ENCODE measurements at regions not wholly inside any gene's neighbourhood (a gene's known extent, or its start where the extent isn't known, plus 50 kb on each side); places are given as distances from the start of the nearest gene placed in this dataset.

GRCh38 chr5:91950328-91950727 is 567.2 kb upstream of the ARRDC3 start:
- H4K20me1 ChIP-seq (ENCODE audit: control insufficient read depth, insufficient read depth): no peaks in the 10 kb centered on the region
- H3K4me3 ChIP-seq: no peak overlapping the region
- ChIA-PET POLR2A (no interaction called here), SMC1A (ENCODE audit: uncharacterized antibody, unreplicated experiment) (no interaction called here), CTCF (no interaction called here), RAD21 (ENCODE audit: unreplicated experiment) (no interaction called here)
- H3K4me1 ChIP-seq (ENCODE audit: control insufficient read depth, insufficient read depth, low read length): no peaks in the 10 kb centered on the region
- H3K4me2 ChIP-seq (ENCODE audit: control insufficient read depth, insufficient read depth): no peak overlapping the region
- H2AFZ ChIP-seq (ENCODE audit: control insufficient read depth, low read depth, low read length): no peak overlapping the region
- no peak overlapping the region for H3K9ac ChIP-seq (ENCODE audit: control insufficient read depth, insufficient read depth, low read length)
- H3K79me2 ChIP-seq (ENCODE audit: control insufficient read depth, insufficient read depth, low read length): no peaks in the 10 kb centered on the region
- H3K27me3 ChIP-seq (replicated peaks in 1 of 2; ENCODE audit: control insufficient read depth in 2 of 2, insufficient read depth in 2 of 2, low read length in 1 of 2): no peaks in the 10 kb centered on the region
- WGBS (ENCODE audit: insufficient coverage, insufficient replicate concordance, low lambda C conversion rate, missing lambda C conversion rate): 0% methylated on average over 2 of the region's 2 CpGs
- no peak for FAIRE-seq
- ATAC-seq: no peak
- H3K36me3 ChIP-seq (ENCODE audit: control insufficient read depth in 2 of 2, insufficient read depth in 2 of 2, low read length in 1 of 2): no peaks in the 10 kb centered on the region
- BruUV-seq (replicated peaks): no TSS peak
- intact Hi-C loops (cut with micrococcal nuclease; ENCODE audit: unreplicated experiment) (no loop called here), in situ Hi-C loops (cut with MboI) (no loop called here)
- H3K27ac ChIP-seq (ENCODE audit: control insufficient read depth, insufficient read depth): no peak overlapping the region
- TF ChIP-seq ZBED1 (IDR thresholded peaks at IDR 0.05; ENCODE audit: borderline replicate concordance) (no peak), SIX5 (IDR thresholded peaks at IDR 0.05; ENCODE audit: low read depth, low read length, severe bottlenecking) (no peak), POLR2AphosphoS2 (IDR thresholded peaks at IDR 0.05; ENCODE audit: low read depth, low read length) (no peak), CEBPB (IDR thresholded peaks at IDR 0.05; ENCODE audit: borderline replicate concordance in 1 of 2, low read depth in 2 of 2, low read length in 2 of 2) (no peak), RFX5 (IDR thresholded peaks at IDR 0.05; ENCODE audit: low read depth, low read length) (no peak), ASH2L (IDR thresholded peaks at IDR 0.05; ENCODE audit: borderline replicate concordance, low read depth) (no peak), KAT2A (conservative IDR thresholded peaks at IDR 0.05; ENCODE audit: control insufficient read depth, low read depth, low read length) (no peak)
- H3K9me3 ChIP-seq (replicated peaks; ENCODE audit: control insufficient read depth, insufficient read depth, low read length): no peaks in the 10 kb centered on the region
- DNase-seq (ENCODE audit: low read depth, low spot score): no peak

DNA sequence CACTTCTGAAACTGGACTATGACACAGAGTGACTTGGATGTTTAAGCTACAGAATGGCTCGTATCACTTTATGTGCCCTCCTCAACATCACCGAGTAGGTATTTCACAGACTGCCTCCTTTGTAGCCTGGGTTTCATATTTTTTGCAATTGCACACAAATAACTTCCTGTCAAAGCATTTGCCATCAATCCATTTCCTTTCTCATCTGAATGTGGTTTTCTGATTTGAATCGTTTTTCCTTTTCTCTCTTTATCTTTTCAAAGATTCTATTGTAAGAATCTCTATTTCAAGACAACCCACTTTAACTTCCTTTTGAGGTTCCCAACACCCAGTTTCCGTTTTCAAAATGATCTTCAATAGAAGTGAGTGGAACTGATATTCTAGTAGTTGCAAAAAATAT is 563.8 kb upstream of the ARRDC3 start:
- ChIA-PET SMC1A (ENCODE audit: uncharacterized antibody, unreplicated experiment) (no interaction called here), RAD21 (ENCODE audit: unreplicated experiment) (no interaction called here), CTCF (no interaction called here), POLR2A (no interaction called here)
- Histone ChIP-seq H4K20me1 (ENCODE audit: control insufficient read depth, insufficient read depth) (no peaks in the 10 kb centered on the region), H3K4me2 (ENCODE audit: control insufficient read depth, insufficient read depth) (no peak overlapping the region), H3K4me1 (ENCODE audit: control insufficient read depth, insufficient read depth, low read length) (no peaks in the 10 kb centered on the region), H3K79me2 (ENCODE audit: control insufficient read depth, insufficient read depth, low read length) (no peaks in the 10 kb centered on the region), H3K27ac (ENCODE audit: control insufficient read depth, insufficient read depth) (no peak overlapping the region), H3K9me3 (replicated peaks; ENCODE audit: control insufficient read depth, insufficient read depth, low read length) (no peaks in the 10 kb centered on the region), H2AFZ (ENCODE audit: control insufficient read depth, low read depth, low read length) (no peak overlapping the region), H3K27me3 (replicated peaks in 1 of 2; ENCODE audit: control insufficient read depth in 2 of 2, insufficient read depth in 2 of 2, low read length in 1 of 2) (no peaks in the 10 kb centered on the region), H3K4me3 (no peak overlapping the region), H3K36me3 (ENCODE audit: control insufficient read depth in 2 of 2, insufficient read depth in 2 of 2, low read length in 1 of 2) (no peaks in the 10 kb centered on the region), H3K9ac (ENCODE audit: control insufficient read depth, insufficient read depth, low read length) (no peak overlapping the region)
- intact Hi-C loops (cut with micrococcal nuclease; ENCODE audit: unreplicated experiment) (no loop called here), in situ Hi-C loops (cut with MboI) (no loop called here)
- no TSS peak for BruUV-seq (replicated peaks)
- FAIRE-seq (no peak), ATAC-seq (no peak), DNase-seq (ENCODE audit: low read depth, low spot score) (no peak)
- WGBS (ENCODE audit: insufficient coverage, insufficient replicate concordance, low lambda C conversion rate, missing lambda C conversion rate): 1% methylated on average over 4 of the region's 4 CpGs
- TF ChIP-seq ZNF207 (IDR thresholded peaks at IDR 0.05; ENCODE audit: borderline replicate concordance) (no peak), RELA (IDR thresholded peaks at IDR 0.05; ENCODE audit: borderline replicate concordance, partially characterized antibody) (no peak), CEBPB (IDR thresholded peaks at IDR 0.05; ENCODE audit: borderline replicate concordance in 1 of 2, low read depth in 2 of 2, low read length in 2 of 2) (no peak), SREBF1 (IDR thresholded peaks at IDR 0.05; ENCODE audit: low read length) (no peak)
- TF ChIP-seq, protein P1, sequence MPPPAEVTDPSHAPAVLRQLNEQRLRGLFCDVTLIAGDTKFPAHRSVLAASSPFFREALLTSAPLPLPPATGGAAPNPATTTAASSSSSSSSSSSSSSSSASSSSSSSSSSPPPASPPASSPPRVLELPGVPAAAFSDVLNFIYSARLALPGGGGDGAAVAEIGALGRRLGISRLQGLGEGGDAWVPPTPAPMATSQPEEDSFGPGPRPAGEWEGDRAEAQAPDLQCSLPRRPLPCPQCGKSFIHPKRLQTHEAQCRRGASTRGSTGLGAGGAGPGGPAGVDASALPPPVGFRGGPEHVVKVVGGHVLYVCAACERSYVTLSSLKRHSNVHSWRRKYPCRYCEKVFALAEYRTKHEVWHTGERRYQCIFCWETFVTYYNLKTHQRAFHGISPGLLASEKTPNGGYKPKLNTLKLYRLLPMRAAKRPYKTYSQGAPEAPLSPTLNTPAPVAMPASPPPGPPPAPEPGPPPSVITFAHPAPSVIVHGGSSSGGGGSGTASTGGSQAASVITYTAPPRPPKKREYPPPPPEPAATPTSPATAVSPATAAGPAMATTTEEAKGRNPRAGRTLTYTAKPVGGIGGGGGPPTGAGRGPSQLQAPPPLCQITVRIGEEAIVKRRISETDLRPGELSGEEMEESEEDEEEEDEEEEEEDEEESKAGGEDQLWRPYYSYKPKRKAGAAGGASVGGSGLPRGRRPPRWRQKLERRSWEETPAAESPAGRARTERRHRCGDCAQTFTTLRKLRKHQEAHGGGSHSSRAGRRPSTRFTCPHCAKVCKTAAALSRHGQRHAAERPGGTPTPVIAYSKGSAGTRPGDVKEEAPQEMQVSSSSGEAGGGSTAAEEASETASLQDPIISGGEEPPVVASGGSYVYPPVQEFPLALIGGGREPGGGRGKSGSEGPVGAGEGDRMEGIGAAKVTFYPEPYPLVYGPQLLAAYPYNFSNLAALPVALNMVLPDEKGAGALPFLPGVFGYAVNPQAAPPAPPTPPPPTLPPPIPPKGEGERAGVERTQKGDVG (CRISPR knock-in tag; IDR thresholded peaks at IDR 0.05): no peak

Data from GM12878 (cell line).